ENCODE measurements at regions not wholly inside any gene's neighbourhood (a gene's known extent, or its start where the extent isn't known, plus 50 kb on each side); places are given as distances from the start of the nearest gene placed in this dataset.
"Not testable (repeated sequence)": the region's sequence is repeated elsewhere in the genome, so short reads cannot be mapped to it uniquely, and the experiment has no call there.

DNA sequence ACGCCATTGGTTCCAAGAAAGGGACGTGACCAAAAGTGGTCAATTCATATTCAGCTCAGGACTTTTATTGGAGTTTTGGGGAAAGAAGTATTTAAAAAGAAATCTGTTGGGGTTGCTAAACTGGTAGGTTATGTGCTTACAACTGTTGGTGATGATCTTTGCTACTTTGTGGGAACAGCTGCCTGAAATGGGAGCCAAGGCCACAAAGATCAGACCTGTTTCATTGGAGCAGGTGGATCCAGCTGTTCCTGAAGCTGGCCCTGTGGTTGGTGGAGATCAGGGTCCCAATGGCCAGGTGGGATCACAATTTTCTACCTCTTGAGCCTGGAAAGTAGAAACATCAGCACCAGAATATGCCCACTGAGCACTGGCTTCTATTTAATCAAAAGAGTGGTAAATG, 144.5 kb downstream of the PSAT1 start:
- DNase-seq (ENCODE audit: low read depth), result no peak
- TF ChIP-seq, protein P1, sequence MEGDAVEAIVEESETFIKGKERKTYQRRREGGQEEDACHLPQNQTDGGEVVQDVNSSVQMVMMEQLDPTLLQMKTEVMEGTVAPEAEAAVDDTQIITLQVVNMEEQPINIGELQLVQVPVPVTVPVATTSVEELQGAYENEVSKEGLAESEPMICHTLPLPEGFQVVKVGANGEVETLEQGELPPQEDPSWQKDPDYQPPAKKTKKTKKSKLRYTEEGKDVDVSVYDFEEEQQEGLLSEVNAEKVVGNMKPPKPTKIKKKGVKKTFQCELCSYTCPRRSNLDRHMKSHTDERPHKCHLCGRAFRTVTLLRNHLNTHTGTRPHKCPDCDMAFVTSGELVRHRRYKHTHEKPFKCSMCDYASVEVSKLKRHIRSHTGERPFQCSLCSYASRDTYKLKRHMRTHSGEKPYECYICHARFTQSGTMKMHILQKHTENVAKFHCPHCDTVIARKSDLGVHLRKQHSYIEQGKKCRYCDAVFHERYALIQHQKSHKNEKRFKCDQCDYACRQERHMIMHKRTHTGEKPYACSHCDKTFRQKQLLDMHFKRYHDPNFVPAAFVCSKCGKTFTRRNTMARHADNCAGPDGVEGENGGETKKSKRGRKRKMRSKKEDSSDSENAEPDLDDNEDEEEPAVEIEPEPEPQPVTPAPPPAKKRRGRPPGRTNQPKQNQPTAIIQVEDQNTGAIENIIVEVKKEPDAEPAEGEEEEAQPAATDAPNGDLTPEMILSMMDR (conservative IDR thresholded peaks at IDR 0.05; ENCODE audit: low read depth, low read length), result no peak
- H3K4me3 ChIP-seq (ENCODE audit: low read depth, low read length), result no peak overlapping the region

DNA sequence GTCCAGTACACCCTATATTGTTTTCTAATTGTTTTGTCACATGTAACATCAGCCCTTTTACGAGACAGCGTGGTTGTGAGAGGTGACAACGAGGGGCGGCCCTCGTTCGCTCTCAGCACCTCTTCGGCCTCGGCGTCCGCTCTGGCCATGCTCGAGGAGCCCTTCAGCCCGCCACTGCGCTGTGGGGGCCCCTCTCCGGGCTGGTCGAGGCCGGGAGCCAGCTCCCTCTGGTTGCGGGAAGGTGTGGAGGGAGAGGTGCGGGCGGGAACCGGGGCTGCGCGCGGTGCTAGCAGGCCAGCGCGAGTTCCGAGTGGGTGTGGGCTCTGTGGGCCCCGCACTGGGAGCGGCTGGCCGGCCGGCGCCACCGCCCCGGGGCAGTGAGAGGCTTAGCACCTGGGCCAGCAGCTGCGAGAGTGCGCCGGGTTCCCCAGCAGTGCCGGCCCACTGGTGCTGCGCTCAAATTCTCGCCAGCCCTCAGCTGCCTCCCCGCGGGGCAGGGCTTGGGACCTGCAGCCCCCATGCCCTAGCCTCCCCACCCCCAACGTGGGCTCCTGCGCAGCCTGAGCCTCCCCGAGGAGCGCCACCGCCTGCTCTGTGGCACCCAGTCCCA, 145.0 kb downstream of the PSAT1 start:
- no peak overlapping the region for H3K4me3 ChIP-seq (ENCODE audit: low read depth, low read length)
- TF ChIP-seq, protein P1 (conservative IDR thresholded peaks at IDR 0.05; ENCODE audit: low read depth, low read length), result no peak
- DNase-seq (ENCODE audit: low read depth), result no peak

DNA sequence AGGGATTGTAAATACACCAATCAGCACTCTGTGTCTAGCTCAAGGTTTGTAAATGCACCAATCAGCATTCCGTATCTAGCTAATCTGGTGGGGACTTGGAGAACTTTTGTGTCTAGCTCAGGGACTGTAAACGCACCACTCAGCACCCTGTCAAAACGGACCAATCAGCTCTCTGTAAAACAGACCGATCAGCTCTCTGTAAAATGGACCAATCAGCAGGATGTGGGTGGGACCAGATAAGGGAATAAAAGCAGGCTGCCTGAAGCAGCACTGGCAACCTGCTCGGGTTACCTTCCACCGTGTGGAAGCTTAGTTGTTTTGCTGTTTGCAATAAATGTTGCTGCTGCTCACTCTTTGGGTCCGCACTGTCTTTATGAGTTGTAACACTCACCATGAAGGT, 145.7 kb downstream of the PSAT1 start:
- not testable (repeated sequence) for H3K4me3 ChIP-seq (ENCODE audit: low read depth, low read length); DNase-seq (ENCODE audit: low read depth)

DNA sequence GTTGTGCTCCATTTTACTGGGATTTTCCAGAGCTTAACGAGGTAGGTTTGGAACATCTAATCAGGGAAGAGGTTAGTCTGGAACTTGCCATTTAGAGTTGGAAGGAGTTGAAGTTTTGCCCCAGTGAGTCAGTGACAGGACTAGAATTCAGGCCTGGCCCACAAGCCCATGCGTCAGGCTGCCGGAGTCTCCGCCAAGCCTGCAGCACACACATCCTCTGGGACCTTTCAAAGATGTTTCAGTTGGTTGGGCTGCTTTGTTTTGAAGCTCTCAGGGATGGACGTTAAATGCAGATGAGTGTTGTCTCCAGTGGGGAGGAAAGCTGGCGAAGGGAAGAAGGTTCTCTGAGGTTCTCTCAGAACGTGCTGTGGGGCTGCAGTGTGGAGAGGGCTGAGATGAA, 147.0 kb downstream of the PSAT1 start:
- no peak overlapping the region for H3K4me3 ChIP-seq (ENCODE audit: low read depth, low read length)
- DNase-seq (ENCODE audit: low read depth), result no peak
- TF ChIP-seq, protein P1 (conservative IDR thresholded peaks at IDR 0.05; ENCODE audit: low read depth, low read length), result no peak

DNA sequence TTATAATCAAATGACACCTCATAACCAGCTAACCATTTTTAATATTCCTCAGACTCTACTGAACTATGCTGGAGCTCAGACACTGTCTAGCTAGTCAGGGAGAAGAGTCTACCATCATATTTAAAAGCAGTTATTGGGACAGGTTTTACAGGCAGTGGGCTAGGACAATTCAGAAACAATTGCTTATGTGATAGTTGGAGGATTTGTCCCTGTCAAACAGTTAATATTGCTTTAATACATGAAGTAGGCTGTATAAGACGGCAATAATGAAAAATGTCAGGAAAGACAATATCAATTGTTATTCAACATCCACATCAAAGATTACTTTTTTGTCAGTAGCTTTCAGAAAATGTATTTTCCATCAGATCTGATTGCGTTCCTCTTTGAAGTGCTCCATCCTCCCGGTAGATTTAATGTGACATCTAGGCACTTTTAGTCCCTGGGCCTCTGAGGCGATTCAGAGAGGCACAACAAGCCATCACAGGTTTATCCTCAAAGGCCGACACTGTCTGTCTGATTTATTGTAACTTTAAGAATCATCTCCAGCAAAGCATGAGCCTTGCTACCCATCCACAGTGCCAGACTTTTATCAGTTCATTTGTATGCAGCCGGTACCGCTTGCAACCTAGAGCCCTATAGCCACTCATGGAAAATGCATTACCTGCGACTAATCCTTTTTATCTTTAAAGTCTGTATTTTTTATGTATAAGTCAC, 152.2 kb downstream of the PSAT1 start:
- no peak for DNase-seq (ENCODE audit: low read depth)
- TF ChIP-seq, protein P1 (conservative IDR thresholded peaks at IDR 0.05; ENCODE audit: low read depth, low read length), result no peak
- no peak overlapping the region for H3K4me3 ChIP-seq (ENCODE audit: low read depth, low read length)

DNA sequence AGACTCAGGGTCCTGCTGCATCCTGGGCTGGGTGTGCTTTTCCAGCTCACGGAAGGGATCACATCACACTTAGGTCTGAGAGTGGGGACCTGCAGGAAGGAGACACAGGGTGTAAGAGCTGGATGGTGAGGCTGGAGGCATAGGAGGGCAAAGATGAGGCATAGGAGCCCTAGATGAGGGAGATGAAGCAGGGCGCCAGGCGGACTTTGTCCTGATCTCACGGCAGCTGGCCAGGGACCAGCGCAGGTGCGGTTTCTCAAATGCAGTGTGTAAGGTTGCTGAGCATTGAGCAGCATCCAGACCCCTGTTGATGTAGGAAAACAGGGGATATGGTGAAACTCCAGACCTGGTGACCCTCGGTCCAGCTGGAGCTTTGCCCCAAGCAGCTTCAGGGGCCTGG, 156.5 kb downstream of the PSAT1 start:
- DNase-seq (ENCODE audit: low read depth), result no peak
- TF ChIP-seq, protein P1 (conservative IDR thresholded peaks at IDR 0.05; ENCODE audit: low read depth, low read length), result no peak
- no peak overlapping the region for H3K4me3 ChIP-seq (ENCODE audit: low read depth, low read length)

DNA sequence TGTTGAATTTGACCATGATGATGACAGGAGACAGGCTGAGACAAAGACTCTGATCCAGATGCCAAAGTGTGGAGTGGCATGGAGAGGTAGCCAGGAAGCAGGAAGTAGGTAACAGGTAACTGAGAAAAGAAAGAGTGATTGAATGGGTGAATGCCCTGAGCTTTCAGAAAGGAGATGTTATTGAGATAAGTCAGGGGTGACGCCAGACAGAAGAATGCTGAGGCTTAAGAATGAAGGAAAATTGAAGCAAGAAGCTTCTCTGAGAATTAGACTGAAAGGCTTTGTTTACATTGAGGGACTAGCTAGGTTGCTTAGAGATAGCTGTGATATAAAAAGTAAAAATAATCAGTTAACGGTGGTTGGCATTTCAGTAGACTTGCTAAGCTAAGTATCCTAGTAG, 165.7 kb downstream of the PSAT1 start:
- TF ChIP-seq, protein P1 (conservative IDR thresholded peaks at IDR 0.05; ENCODE audit: low read depth, low read length), result no peak
- H3K4me3 ChIP-seq (ENCODE audit: low read depth, low read length), result no peak overlapping the region
- no peak for DNase-seq (ENCODE audit: low read depth)
